SK-N-SH treated with all-trans-retinoic acid at 6 μM for 48 hours (cell line): ENCODE measurements at regions not wholly inside any gene's neighbourhood (a gene's known extent, or its start where the extent isn't known, plus 50 kb on each side); places are given as distances from the start of the nearest gene placed in this dataset.

Source experiments
- ATAC-seq: fragments of 200-7000 bp; cut with Tn5 transposase; 3 replicates; pipeline ENCODE4 v1.9.1; 2020; ENCODE audit warnings: mild to moderate bottlenecking, moderate library complexity
- ARNTL ChIP-seq: fragments of 450-650 bp; formaldehyde crosslinking; IDR thresholded peaks from 2 replicates; pipeline ENCODE4 v1.5.0; 2020; ENCODE audit warnings: low read depth, mild to moderate bottlenecking, moderate library complexity, borderline replicate concordance
- BACH2 ChIP-seq: fragments of 250-450 bp; sonication (Bioruptor Pico); IDR thresholded peaks from 2 replicates; pipeline ENCODE4 v1.9.0; 2021; ENCODE audit warnings: mild to moderate bottlenecking, borderline replicate concordance
- CREB5 ChIP-seq: fragments of 250-450 bp; sonication (Bioruptor Pico); IDR thresholded peaks from 2 replicates; pipeline ENCODE4 v1.5.1; 2020; ENCODE audit warnings: low read depth, mild to moderate bottlenecking, moderate library complexity
- CSDC2 ChIP-seq: fragments of 250-450 bp; sonication (Bioruptor Pico); IDR thresholded peaks from 2 replicates; pipeline ENCODE4 v1.5.0; 2020; ENCODE audit warnings: mild to moderate bottlenecking, moderate library complexity
- CSRNP3 ChIP-seq: fragments of 250-450 bp; sonication (Bioruptor Pico); IDR thresholded peaks from 2 replicates; pipeline ENCODE4 v1.5.1; 2021; ENCODE audit warnings: mild to moderate bottlenecking, moderate library complexity
- ESRRG ChIP-seq: fragments of 250-450 bp; sonication (Bioruptor Pico); IDR thresholded peaks from 2 replicates; pipeline ENCODE4 v1.6.1; 2021; ENCODE audit warnings: mild to moderate bottlenecking
- ISL1 ChIP-seq: fragments of 250-450 bp; sonication (Bioruptor Pico); IDR thresholded peaks from 2 replicates; pipeline ENCODE4 v2.1.2; 2022; ENCODE audit warnings: mild to moderate bottlenecking, moderate library complexity
- PATZ1 ChIP-seq: fragments of 250-450 bp; sonication (Bioruptor Pico); IDR thresholded peaks from 2 replicates; pipeline ENCODE4 v1.8.0; 2020; ENCODE audit warnings: mild to moderate bottlenecking, moderate library complexity, borderline replicate concordance
- POU6F1 ChIP-seq: fragments of 250-450 bp; sonication (Bioruptor Pico); IDR thresholded peaks from 2 replicates; pipeline ENCODE4 v1.8.0; 2021; ENCODE audit warnings: low read depth, mild to moderate bottlenecking, moderate library complexity, borderline replicate concordance
- PPARA ChIP-seq: fragments of 250-450 bp; sonication (Bioruptor Pico); IDR thresholded peaks from 2 replicates; pipeline ENCODE4 v1.5.0; 2020; ENCODE audit warnings: mild to moderate bottlenecking, borderline replicate concordance
- RARB ChIP-seq: fragments of 250-450 bp; sonication (Bioruptor Pico); IDR thresholded peaks from 2 replicates; pipeline ENCODE4 v1.8.0; 2021; ENCODE audit warnings: mild to moderate bottlenecking, moderate library complexity
- SNAI2 ChIP-seq: fragments of 250-450 bp; sonication (Bioruptor Pico); IDR thresholded peaks from 2 replicates; pipeline ENCODE4 v1.5.0; 2020; ENCODE audit warnings: mild to moderate bottlenecking, moderate library complexity
- TCF4 ChIP-seq: fragments of 250-450 bp; sonication (Bioruptor Pico); IDR thresholded peaks from 2 replicates; pipeline ENCODE4 v1.8.0; 2021; ENCODE audit warnings: mild to moderate bottlenecking, moderate library complexity, borderline replicate concordance
- TOX ChIP-seq: fragments of 250-450 bp; sonication (Bioruptor Pico); IDR thresholded peaks from 2 replicates; pipeline ENCODE4 v1.8.0; 2021; ENCODE audit warnings: mild to moderate bottlenecking, moderate library complexity, borderline replicate concordance
- TSHZ2 ChIP-seq: fragments of 250-450 bp; sonication (Bioruptor Pico); IDR thresholded peaks from 2 replicates; pipeline ENCODE4 v1.5.0; 2020; ENCODE audit warnings: mild to moderate bottlenecking, moderate library complexity
- ZC3H10 ChIP-seq: fragments of 250-450 bp; sonication (Bioruptor Pico); IDR thresholded peaks from 2 replicates; pipeline ENCODE4 v1.5.1; 2021; ENCODE audit warnings: mild to moderate bottlenecking, moderate library complexity
- ZFP3 ChIP-seq: fragments of 250-450 bp; sonication (Bioruptor Pico); IDR thresholded peaks from 2 replicates; pipeline ENCODE4 v1.5.0; 2020; ENCODE audit warnings: mild to moderate bottlenecking, moderate library complexity
- ZFP30 ChIP-seq: fragments of 450-650 bp; formaldehyde crosslinking; IDR thresholded peaks from 2 replicates; pipeline ENCODE4 v1.5.0; 2022; ENCODE audit warnings: mild to moderate bottlenecking, moderate library complexity
- ZNF565 ChIP-seq: fragments of 450-650 bp; formaldehyde crosslinking; conservative IDR thresholded peaks from 2 replicates; pipeline ENCODE4 v1.5.0; 2020; ENCODE audit warnings: low read depth, mild to moderate bottlenecking, moderate library complexity
- ZNF70 ChIP-seq: fragments of 450-650 bp; formaldehyde crosslinking; IDR thresholded peaks from 2 replicates; pipeline ENCODE4 v1.5.0; 2020; ENCODE audit warnings: mild to moderate bottlenecking, moderate library complexity
- ZNF8 ChIP-seq: fragments of 450-650 bp; formaldehyde crosslinking; IDR thresholded peaks from 2 replicates; pipeline ENCODE4 v1.5.0; 2020; ENCODE audit warnings: mild to moderate bottlenecking, moderate library complexity

GRCh38 chr13:82993417-82993816 is 888.9 kb downstream of the SLITRK1 start (continued):
- TF ChIP-seq TSHZ2, result no peak

GRCh38 chr13:82976499-82976898 is 905.8 kb downstream of the SLITRK1 start:
- TF ChIP-seq POU6F1 (CRISPR knock-in tag) (no peak), ZFP30 (CRISPR knock-in tag) (no peak), ISL1 (no peak), ZNF565 (CRISPR knock-in tag) (no peak), ZC3H10 (no peak), BACH2 (CRISPR knock-in tag) (no peak), SNAI2 (CRISPR knock-in tag) (no peak), ESRRG (CRISPR knock-in tag) (no peak), ZFP3 (no peak), PPARA (CRISPR knock-in tag) (no peak), ZNF70 (CRISPR knock-in tag) (no peak), CSDC2 (CRISPR knock-in tag) (no peak), CREB5 (no peak), CSRNP3 (CRISPR knock-in tag) (no peak), TOX (CRISPR knock-in tag) (no peak), RARB (no peak), ARNTL (no peak)
- ATAC-seq, result no peak

GRCh38 chr13:82963226-82964099 is 918.8 kb downstream of the SLITRK1 start:
- ATAC-seq, result no peak
- TF ChIP-seq PATZ1 (CRISPR knock-in tag), result no peak
- TF ChIP-seq ESRRG (CRISPR knock-in tag), result no peak
- TF ChIP-seq ZFP30 (CRISPR knock-in tag), result no peak
- no peak for TF ChIP-seq RARB
- TF ChIP-seq CSDC2 (CRISPR knock-in tag), result no peak

GRCh38 chr13:82962397-82962796 is 919.9 kb downstream of the SLITRK1 start:
- no peak for ATAC-seq
- no peak for TF ChIP-seq CSRNP3 (CRISPR knock-in tag)
- TF ChIP-seq ISL1, result no peak
- no peak for TF ChIP-seq ZNF70 (CRISPR knock-in tag)
- no peak for TF ChIP-seq TCF4
- no peak for TF ChIP-seq ZNF8 (CRISPR knock-in tag)
- TF ChIP-seq POU6F1 (CRISPR knock-in tag), result no peak
- TF ChIP-seq ZC3H10, result no peak
- no peak for TF ChIP-seq BACH2 (CRISPR knock-in tag)
- TF ChIP-seq ZNF565 (CRISPR knock-in tag), result no peak
- TF ChIP-seq ESRRG (CRISPR knock-in tag), result no peak
- TF ChIP-seq TOX (CRISPR knock-in tag), result no peak
- no peak for TF ChIP-seq ARNTL
